HG03378 (cell line): ENCODE measurements at regions not wholly inside any gene's neighbourhood (a gene's known extent, or its start where the extent isn't known, plus 50 kb on each side); places are given as distances from the start of the nearest gene placed in this dataset.
"Not testable (repeated sequence)": the region's sequence is repeated elsewhere in the genome, so short reads cannot be mapped to it uniquely, and the experiment has no call there.

ENCODE experiments used
- ATAC-seq: cut with Tn5 transposase; IDR thresholded peaks from one replicate; pipeline ENCODE4 v1.9.1; 2021; ENCODE audit warnings: mild to moderate bottlenecking, moderate library complexity; ENCODE audit not compliant: unreplicated experiment

- no peak for ATAC-seq
Observed at GRCh38 chr3:87109465-87109864, 117.6 kb upstream of the CHMP2B start.

- no peak for ATAC-seq
Observed at GRCh38 chr3:87101861-87102625, 111.1 kb upstream of the VGLL3 start.

GRCh38 chr3:87097733-87098132 is 106.8 kb upstream of the VGLL3 start:
- not testable (repeated sequence) for ATAC-seq

- ATAC-seq, result no peak
Observed at GRCh38 chr3:87090631-87091030, 99.7 kb upstream of the VGLL3 start.

GRCh38 chr3:87088993-87089841 is 98.3 kb upstream of the VGLL3 start:
- ATAC-seq, result peak; percentile 59

- peak; percentile 4 for ATAC-seq
Observed at GRCh38 chr3:87088430-87088992, 97.6 kb upstream of the VGLL3 start.

- no peak for ATAC-seq
Observed at GRCh38 chr3:87084868-87085267, 93.9 kb upstream of the VGLL3 start.

GRCh38 chr3:87082796-87083440 is 92.0 kb upstream of the VGLL3 start:
- ATAC-seq, result peak; percentile 75

- ATAC-seq, result no peak
Observed at GRCh38 chr3:87077355-87077754, 86.4 kb upstream of the VGLL3 start.

GRCh38 chr3:87076946-87077345 is 86.0 kb upstream of the VGLL3 start:
- no peak for ATAC-seq

GRCh38 chr3:87073496-87074145 is 82.7 kb upstream of the VGLL3 start:
- ATAC-seq, result no peak

GRCh38 chr3:87072446-87072845 is 81.5 kb upstream of the VGLL3 start:
- ATAC-seq, result no peak

- ATAC-seq, result no peak
Observed at GRCh38 chr3:87069971-87070370, 79.0 kb upstream of the VGLL3 start.

GRCh38 chr3:87069021-87069420 is 78.1 kb upstream of the VGLL3 start:
- ATAC-seq, result no peak

GRCh38 chr3:87062685-87063084 is 71.7 kb upstream of the VGLL3 start:
- no peak for ATAC-seq

GRCh38 chr3:87057474-87057873 is 66.5 kb upstream of the VGLL3 start:
- ATAC-seq, result no peak

GRCh38 chr3:87053553-87053952 is 62.6 kb upstream of the VGLL3 start:
- ATAC-seq, result no peak

GRCh38 chr3:87052499-87053260 is 61.7 kb upstream of the VGLL3 start:
- no peak for ATAC-seq

GRCh38 chr3:87047852-87048251 is 56.9 kb upstream of the VGLL3 start:
- no peak for ATAC-seq

GRCh38 chr3:87046241-87046640 is 55.3 kb upstream of the VGLL3 start:
- ATAC-seq, result no peak
